HEK293 (cell line): ENCODE measurements at regions not wholly inside any gene's neighbourhood (a gene's known extent, or its start where the extent isn't known, plus 50 kb on each side); places are given as distances from the start of the nearest gene placed in this dataset.

ENCODE experiments used
- CTCF ChIA-PET: fragments of 350-600 bp; formaldehyde crosslinking; extraction: SDS; loops from one replicate; lab custom pipeline; 2021; ENCODE audit warnings: antibody characterized with exemption; lab: Yijun Ruan, JAX
- POLR2A ChIA-PET: fragments of 300-600 bp; formaldehyde crosslinking; extraction: SDS; loops from one replicate; lab custom pipeline; 2020; ENCODE audit warnings: antibody characterized with exemption, inconsistent platforms; lab: Yijun Ruan, JAX
- H3K27ac ChIP-seq: fragments of 200-500 bp; sonication (Bioruptor generic); 2 replicates; pipeline ENCODE4 v1.5.1; 2014; ENCODE audit warnings: low read depth, low read length, control low read depth, inconsistent platforms; ENCODE audit errors: extremely low read depth
- H3K36me3 ChIP-seq, 2 experiments: fragments of 200-500 bp in 1 of 2; sonication (Bioruptor generic) in 1 of 2; 1 replicate in 1 of 2; 2 replicates in 1 of 2; pipeline ENCODE4 v1.5.1; 2014 to 2017; ENCODE audit warnings: inconsistent platforms in 2 of 2, low read length in 2 of 2; ENCODE audit not compliant: control insufficient read depth in 2 of 2, insufficient read depth in 1 of 2
- H3K4me1 ChIP-seq: fragments of 200-500 bp; sonication (Bioruptor generic); 2 replicates; pipeline ENCODE4 v1.5.1; 2014; ENCODE audit warnings: mild to moderate bottlenecking, low read length, inconsistent platforms; ENCODE audit not compliant: control insufficient read depth, insufficient read depth
- H3K4me3 ChIP-seq: 2 replicates; pipeline ENCODE4 v1.5.1; 2011; ENCODE audit warnings: low read depth, mild to moderate bottlenecking, control low read depth, low read length, moderate library complexity
- H3K9me3 ChIP-seq: fragments of 200-500 bp; sonication (Bioruptor generic); 2 replicates; pipeline ENCODE4 v1.5.1; 2014; ENCODE audit warnings: low read depth, low read length, inconsistent platforms; ENCODE audit not compliant: control insufficient read depth, insufficient read depth
- BCL11B ChIP-seq: fragments of 450-650 bp; formaldehyde crosslinking; IDR thresholded peaks from 2 replicates; pipeline ENCODE4 v1.5.1; 2016; ENCODE audit warnings: low read depth, missing biosample characterization, missing genetic modification characterization
- GLIS1 ChIP-seq: fragments of 450-650 bp; formaldehyde crosslinking; IDR thresholded peaks from 2 replicates; pipeline ENCODE4 v1.5.1; 2016; ENCODE audit warnings: missing biosample characterization, missing genetic modification characterization
- HOXA7 ChIP-seq: sonication (generic); formaldehyde crosslinking; IDR thresholded peaks from 2 replicates; pipeline ENCODE4 v1.8.1; 2022; ENCODE audit warnings: missing genetic modification reagents, borderline replicate concordance
- PRDM2 ChIP-seq: fragments of 450-650 bp; formaldehyde crosslinking; IDR thresholded peaks from 2 replicates; pipeline ENCODE4 v1.5.1; 2016; ENCODE audit warnings: missing biosample characterization, missing genetic modification characterization, borderline replicate concordance
- SP3 ChIP-seq: fragments of 450-650 bp; formaldehyde crosslinking; IDR thresholded peaks from 2 replicates; pipeline ENCODE4 v1.5.1; 2016; ENCODE audit warnings: missing biosample characterization, missing genetic modification characterization
- WT1 ChIP-seq: fragments of 450-650 bp; formaldehyde crosslinking; IDR thresholded peaks from 2 replicates; pipeline ENCODE4 v1.5.1; 2016; ENCODE audit warnings: missing biosample characterization, missing genetic modification characterization
- ZBTB17 ChIP-seq: fragments of 450-650 bp; formaldehyde crosslinking; IDR thresholded peaks from 2 replicates; pipeline ENCODE4 v1.5.1; 2016; ENCODE audit warnings: missing biosample characterization, missing genetic modification characterization
- ZBTB21 ChIP-seq: fragments of 450-650 bp; formaldehyde crosslinking; IDR thresholded peaks from 2 replicates; pipeline ENCODE4 v1.5.1; 2017; ENCODE audit warnings: missing biosample characterization, missing genetic modification characterization
- ZNF221 ChIP-seq: fragments of 450-650 bp; formaldehyde crosslinking; IDR thresholded peaks from 2 replicates; pipeline ENCODE4 v1.5.1; 2017; ENCODE audit warnings: missing biosample characterization, missing genetic modification characterization, borderline replicate concordance
- ZNF24 ChIP-seq: fragments of 450-650 bp; formaldehyde crosslinking; IDR thresholded peaks from 2 replicates; pipeline ENCODE4 v1.5.1; 2016; ENCODE audit warnings: missing biosample characterization, missing genetic modification characterization
- ZNF274 ChIP-seq, 2 experiments: fragments of 200-500 bp in 1 of 2; fragments of 450-650 bp in 1 of 2; sonication (Bioruptor generic) in 1 of 2; formaldehyde crosslinking in 1 of 2; IDR thresholded peaks; 2 replicates each; pipeline versions ENCODE4 v1.5.1 to v1.6.1; 2014 to 2016; ENCODE audit warnings: borderline replicate concordance in 1 of 2, inconsistent platforms in 1 of 2, low read length in 1 of 2, missing biosample characterization in 1 of 2, missing genetic modification characterization in 1 of 2
- ZNF311 ChIP-seq: fragments of 450-650 bp; formaldehyde crosslinking; IDR thresholded peaks from 2 replicates; pipeline ENCODE4 v1.5.1; 2017; ENCODE audit warnings: missing biosample characterization, missing genetic modification characterization, borderline replicate concordance
- ZNF350 ChIP-seq: fragments of 450-650 bp; formaldehyde crosslinking; IDR thresholded peaks from 2 replicates; pipeline ENCODE4 v1.5.0; 2017; ENCODE audit warnings: missing biosample characterization, mild to moderate bottlenecking, missing genetic modification characterization
- ZNF366 ChIP-seq: fragments of 450-650 bp; formaldehyde crosslinking; conservative IDR thresholded peaks from 2 replicates; pipeline ENCODE4 v1.5.1; 2016; ENCODE audit warnings: missing biosample characterization, missing genetic modification characterization
- ZNF37A ChIP-seq: fragments of 450-650 bp; IDR thresholded peaks from 2 replicates; pipeline ENCODE4 v1.5.1; 2018; ENCODE audit warnings: missing biosample characterization, missing genetic modification characterization
- ZNF391 ChIP-seq: fragments of 450-650 bp; formaldehyde crosslinking; IDR thresholded peaks from 2 replicates; pipeline ENCODE4 v1.5.1; 2016; ENCODE audit warnings: low read depth, missing biosample characterization, missing genetic modification characterization, borderline replicate concordance
- ZNF416 ChIP-seq: fragments of 450-650 bp; formaldehyde crosslinking; IDR thresholded peaks from 2 replicates; pipeline ENCODE4 v1.5.1; 2016; ENCODE audit warnings: missing biosample characterization, missing genetic modification characterization
- ZNF423 ChIP-seq: fragments of 450-650 bp; formaldehyde crosslinking; IDR thresholded peaks from 2 replicates; pipeline ENCODE4 v1.5.1; 2016; ENCODE audit warnings: missing biosample characterization, missing genetic modification characterization
- ZNF521 ChIP-seq: fragments of 450-650 bp; formaldehyde crosslinking; IDR thresholded peaks from 2 replicates; pipeline ENCODE4 v1.5.1; 2017; ENCODE audit warnings: missing biosample characterization, mild to moderate bottlenecking, missing genetic modification characterization
- ZNF560 ChIP-seq: fragments of 450-650 bp; formaldehyde crosslinking; IDR thresholded peaks from 2 replicates; pipeline ENCODE4 v1.5.1; 2017; ENCODE audit warnings: missing biosample characterization, missing genetic modification characterization, borderline replicate concordance
- ZNF580 ChIP-seq: fragments of 450-650 bp; formaldehyde crosslinking; IDR thresholded peaks from 2 replicates; pipeline ENCODE4 v1.5.1; 2016; ENCODE audit warnings: missing biosample characterization, missing genetic modification characterization
- TF ChIP-seq, protein P1 (sequence below): fragments of 450-650 bp; formaldehyde crosslinking; IDR thresholded peaks from 2 replicates; pipeline ENCODE4 v1.5.1; 2016; ENCODE audit warnings: missing biosample characterization, missing genetic modification characterization
- TF ChIP-seq, protein P2 (sequence below): fragments of 450-650 bp; formaldehyde crosslinking; IDR thresholded peaks from 2 replicates; pipeline ENCODE4 v1.5.1; 2016; ENCODE audit warnings: missing biosample characterization, missing genetic modification characterization
- TF ChIP-seq, protein P3 (sequence below): fragments of 450-650 bp; formaldehyde crosslinking; IDR thresholded peaks from 2 replicates; pipeline ENCODE4 v1.5.1; 2016; ENCODE audit warnings: missing biosample characterization, missing genetic modification characterization
- TF ChIP-seq, protein P4 (sequence below): fragments of 450-650 bp; formaldehyde crosslinking; IDR thresholded peaks from 2 replicates; pipeline ENCODE4 v1.5.1; 2016; ENCODE audit warnings: missing biosample characterization, missing genetic modification characterization

- no peaks in the 10 kb centered on the region for H3K36me3 ChIP-seq
- ChIA-PET POLR2A (no interaction called here), CTCF (no interaction called here)
- H3K4me1 ChIP-seq, result no peaks in the 10 kb centered on the region
- H3K9me3 ChIP-seq, result no peaks in the 10 kb centered on the region
- H3K27ac ChIP-seq, result no peak overlapping the region
- no peak overlapping the region for H3K4me3 ChIP-seq
- TF ChIP-seq SP3 (tag by site-specific recombination) (no peak), ZNF391 (tag by site-specific recombination) (no peak), ZNF560 (tag by site-specific recombination) (no peak), WT1 (tag by site-specific recombination) (no peak), ZNF580 (tag by site-specific recombination) (no peak), ZNF24 (tag by site-specific recombination) (no peak), ZNF350 (no peak), ZNF311 (no peak), HOXA7 (CRISPR knock-in tag) (no peak), ZNF521 (tag by site-specific recombination) (no peak), ZNF366 (no peak)
- TF ChIP-seq, protein P1, sequence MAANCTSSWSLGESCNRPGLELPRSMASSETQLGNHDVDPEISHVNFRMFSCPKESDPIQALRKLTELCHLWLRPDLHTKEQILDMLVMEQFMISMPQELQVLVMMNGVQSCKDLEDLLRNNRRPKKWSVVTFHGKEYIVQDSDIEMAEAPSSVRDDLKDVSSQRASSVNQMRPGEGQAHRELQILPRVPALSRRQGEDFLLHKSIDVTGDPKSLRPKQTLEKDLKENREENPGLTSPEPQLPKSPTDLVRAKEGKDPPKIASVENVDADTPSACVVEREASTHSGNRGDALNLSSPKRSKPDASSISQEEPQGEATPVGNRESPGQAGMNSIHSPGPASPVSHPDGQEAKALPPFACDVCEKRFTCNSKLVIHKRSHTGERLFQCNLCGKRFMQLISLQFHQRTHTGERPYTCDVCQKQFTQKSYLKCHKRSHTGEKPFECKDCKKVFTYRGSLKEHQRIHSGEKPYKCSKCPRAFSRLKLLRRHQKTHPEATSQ (tag by site-specific recombination), result no peak
- TF ChIP-seq, protein P2, sequence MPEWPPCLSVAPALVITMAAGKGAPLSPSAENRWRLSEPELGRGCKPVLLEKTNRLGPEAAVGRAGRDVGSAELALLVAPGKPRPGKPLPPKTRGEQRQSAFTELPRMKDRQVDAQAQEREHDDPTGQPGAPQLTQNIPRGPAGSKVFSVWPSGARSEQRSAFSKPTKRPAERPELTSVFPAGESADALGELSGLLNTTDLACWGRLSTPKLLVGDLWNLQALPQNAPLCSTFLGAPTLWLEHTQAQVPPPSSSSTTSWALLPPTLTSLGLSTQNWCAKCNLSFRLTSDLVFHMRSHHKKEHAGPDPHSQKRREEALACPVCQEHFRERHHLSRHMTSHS (tag by site-specific recombination), result no peak
These were observed 126.1 kb upstream of the NECTIN1 start for GRCh38 chr11:119855066-119855465.

GRCh38 chr11:119854521-119854920 is 125.5 kb upstream of the NECTIN1 start:
- no peak for TF ChIP-seq ZBTB21 (tag by site-specific recombination)
- no peak for TF ChIP-seq BCL11B (tag by site-specific recombination)
- TF ChIP-seq ZNF416 (tag by site-specific recombination), result no peak
- TF ChIP-seq GLIS1 (tag by site-specific recombination), result no peak
- no peak for TF ChIP-seq ZNF37A (tag by site-specific recombination)
- TF ChIP-seq, protein P3, sequence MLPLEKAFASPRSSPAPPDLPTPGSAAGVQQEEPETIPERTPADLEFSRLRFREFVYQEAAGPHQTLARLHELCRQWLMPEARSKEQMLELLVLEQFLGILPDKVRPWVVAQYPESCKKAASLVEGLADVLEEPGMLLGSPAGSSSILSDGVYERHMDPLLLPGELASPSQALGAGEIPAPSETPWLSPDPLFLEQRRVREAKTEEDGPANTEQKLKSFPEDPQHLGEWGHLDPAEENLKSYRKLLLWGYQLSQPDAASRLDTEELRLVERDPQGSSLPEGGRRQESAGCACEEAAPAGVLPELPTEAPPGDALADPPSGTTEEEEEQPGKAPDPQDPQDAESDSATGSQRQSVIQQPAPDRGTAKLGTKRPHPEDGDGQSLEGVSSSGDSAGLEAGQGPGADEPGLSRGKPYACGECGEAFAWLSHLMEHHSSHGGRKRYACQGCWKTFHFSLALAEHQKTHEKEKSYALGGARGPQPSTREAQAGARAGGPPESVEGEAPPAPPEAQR (tag by site-specific recombination), result no peak
- no peak for TF ChIP-seq ZNF274 (IDR thresholded peaks at IDR 0.05; ENCODE audit: low read length)
- TF ChIP-seq ZNF274 (tag by site-specific recombination; IDR thresholded peaks at IDR 0.05; ENCODE audit: borderline replicate concordance), result no peak
- TF ChIP-seq ZNF221 (tag by site-specific recombination), result no peak
- TF ChIP-seq, protein P4, sequence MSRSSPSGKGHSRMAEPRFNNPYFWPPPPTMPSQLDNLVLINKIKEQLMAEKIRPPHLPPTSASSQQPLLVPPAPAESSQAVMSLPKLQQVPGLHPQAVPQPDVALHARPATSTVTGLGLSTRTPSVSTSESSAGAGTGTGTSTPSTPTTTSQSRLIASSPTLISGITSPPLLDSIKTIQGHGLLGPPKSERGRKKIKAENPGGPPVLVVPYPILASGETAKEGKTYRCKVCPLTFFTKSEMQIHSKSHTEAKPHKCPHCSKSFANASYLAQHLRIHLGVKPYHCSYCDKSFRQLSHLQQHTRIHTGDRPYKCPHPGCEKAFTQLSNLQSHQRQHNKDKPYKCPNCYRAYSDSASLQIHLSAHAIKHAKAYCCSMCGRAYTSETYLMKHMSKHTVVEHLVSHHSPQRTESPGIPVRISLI (tag by site-specific recombination), result no peak
- no peak for TF ChIP-seq PRDM2
- no peak for TF ChIP-seq ZNF423 (tag by site-specific recombination)
- TF ChIP-seq ZBTB17 (tag by site-specific recombination), result no peak
- Histone ChIP-seq H3K4me3 (no peak overlapping the region), H3K9me3 (no peaks in the 10 kb centered on the region), H3K36me3 (no peaks in the 10 kb centered on the region), H3K27ac (no peak overlapping the region), H3K4me1 (no peaks in the 10 kb centered on the region)
- POLR2A ChIA-PET, result no interaction called here
- CTCF ChIA-PET, result interaction anchor here (0.6 kb wide), 1 partner anchor 38 kb away, joined by 3 read pairs; no protein-coding TSS in a partner anchor
